H9 (cell line): ENCODE measurements at regions not wholly inside any gene's neighbourhood (a gene's known extent, or its start where the extent isn't known, plus 50 kb on each side); places are given as distances from the start of the nearest gene placed in this dataset.

Experiments used
- DNase-seq: peaks from one replicate; pipeline ENCODE4 v3.0.0-alpha.2; 2017
- H2AFZ ChIP-seq: one replicate; pipeline ENCODE4 v1.6.1; 2013; ENCODE audit warnings: mild to moderate bottlenecking, low read length, control low read depth, moderate library complexity
- H2AK5ac ChIP-seq: 2 replicates; pipeline ENCODE4 v1.6.1; 2013; ENCODE audit warnings: low read length, control low read depth, mixed read lengths; ENCODE audit not compliant: insufficient read length
- H2BK120ac ChIP-seq: one replicate; pipeline ENCODE4 v1.6.1; 2013; ENCODE audit warnings: low read depth, mild to moderate bottlenecking, low read length, control low read depth, inconsistent platforms; ENCODE audit not compliant: poor library complexity, severe bottlenecking
- H2BK12ac ChIP-seq: 2 replicates; pipeline ENCODE4 v1.6.1; 2013; ENCODE audit warnings: low read length, control low read depth, mixed read lengths, low read depth; ENCODE audit not compliant: insufficient read length
- H2BK15ac ChIP-seq: 2 replicates; pipeline ENCODE4 v1.6.1; 2013; ENCODE audit warnings: low read depth, low read length, control low read depth
- H2BK20ac ChIP-seq: one replicate; pipeline ENCODE4 v1.6.1; 2013; ENCODE audit warnings: low read depth, mild to moderate bottlenecking, low read length, control low read depth, inconsistent platforms; ENCODE audit not compliant: poor library complexity, severe bottlenecking
- H2BK5ac ChIP-seq: 2 replicates; pipeline ENCODE4 v1.6.1; 2013; ENCODE audit warnings: low read length, control low read depth, mixed read lengths; ENCODE audit not compliant: insufficient read length
- H3K14ac ChIP-seq: 2 replicates; pipeline ENCODE4 v1.6.1; 2013; ENCODE audit warnings: low read length, control low read depth; ENCODE audit not compliant: insufficient read depth
- H3K18ac ChIP-seq: 2 replicates; pipeline ENCODE4 v1.6.1; 2013; ENCODE audit warnings: low read depth, mild to moderate bottlenecking, mixed read lengths, low read length, control low read depth; ENCODE audit not compliant: insufficient read length
- H3K23ac ChIP-seq: 2 replicates; pipeline ENCODE4 v1.6.1; 2013; ENCODE audit warnings: low read length, control low read depth, mixed read lengths, low read depth; ENCODE audit not compliant: insufficient read length
- H3K23me2 ChIP-seq: 2 replicates; pipeline ENCODE4 v1.6.1; 2013; ENCODE audit warnings: low read depth, mild to moderate bottlenecking, mixed read lengths, low read length, control low read depth; ENCODE audit not compliant: insufficient read length, poor library complexity, severe bottlenecking
- H3K27ac ChIP-seq: 2 replicates; pipeline ENCODE4 v1.5.1; 2013; ENCODE audit warnings: low read length, control low read depth, mixed read lengths, low read depth; ENCODE audit not compliant: insufficient read length
- H3K27me3 ChIP-seq: 2 replicates; pipeline ENCODE4 v1.6.1; 2013; ENCODE audit warnings: low read length, control low read depth, inconsistent platforms; ENCODE audit not compliant: insufficient read depth
- H3K4ac ChIP-seq: 2 replicates; pipeline ENCODE4 v1.6.1; 2013; ENCODE audit warnings: low read depth, mild to moderate bottlenecking, control low read depth, inconsistent platforms, low read length, moderate library complexity
- H3K4me1 ChIP-seq: 2 replicates; pipeline ENCODE4 v1.6.1; 2013; ENCODE audit warnings: low read length, control low read depth, inconsistent platforms; ENCODE audit not compliant: insufficient read depth
- H3K4me2 ChIP-seq: 2 replicates; pipeline ENCODE4 v1.6.1; 2013; ENCODE audit warnings: low read length, control low read depth, mixed read lengths; ENCODE audit not compliant: insufficient read length, insufficient read depth
- H3K56ac ChIP-seq: 2 replicates; pipeline ENCODE4 v1.6.1; 2013; ENCODE audit warnings: low read depth, mild to moderate bottlenecking, mixed read lengths, low read length, control low read depth; ENCODE audit not compliant: insufficient read length
- H3K79me1 ChIP-seq: 2 replicates; pipeline ENCODE4 v1.6.1; 2013; ENCODE audit warnings: low read depth, mild to moderate bottlenecking, moderate library complexity, low read length, control low read depth, inconsistent platforms; ENCODE audit not compliant: insufficient read depth, poor library complexity, severe bottlenecking
- H3K79me2 ChIP-seq: 2 replicates; pipeline ENCODE4 v1.6.1; 2013; ENCODE audit warnings: low read length, control low read depth, inconsistent platforms; ENCODE audit not compliant: insufficient read depth
- H3K9ac ChIP-seq: 2 replicates; pipeline ENCODE4 v1.6.1; 2013; ENCODE audit warnings: low read length, control low read depth, mixed read lengths; ENCODE audit not compliant: insufficient read length; ENCODE audit errors: extremely low read depth
- H3K9me3 ChIP-seq: one replicate; pipeline ENCODE4 v1.6.1; 2013; ENCODE audit warnings: low read depth, low read length, inconsistent platforms; ENCODE audit not compliant: control insufficient read depth
- H3T11ph ChIP-seq: one replicate; pipeline ENCODE4 v1.6.1; 2013; ENCODE audit warnings: mild to moderate bottlenecking, low read length, control low read depth, inconsistent platforms
- H4K20me1 ChIP-seq: one replicate; pipeline ENCODE4 v1.6.1; 2013; ENCODE audit not compliant: control insufficient read depth, insufficient read length, insufficient read depth
- H4K5ac ChIP-seq: 2 replicates; pipeline ENCODE4 v1.6.1; 2013; ENCODE audit warnings: low read depth, mild to moderate bottlenecking, mixed read lengths, low read length, control low read depth; ENCODE audit not compliant: insufficient read length
- H4K8ac ChIP-seq: replicated peaks from 2 replicates; pipeline ENCODE4 v1.6.1; 2013; ENCODE audit warnings: low read length, control low read depth, mixed read lengths, low read depth; ENCODE audit not compliant: insufficient read length
- H4K91ac ChIP-seq: 2 replicates; pipeline ENCODE4 v1.6.1; 2013; ENCODE audit warnings: low read depth, mild to moderate bottlenecking, moderate library complexity, mixed read lengths, low read length, control low read depth; ENCODE audit not compliant: insufficient read length
- H3K27ac Mint-ChIP-seq, 3 experiments: 2 replicates in 2 of 3; 3 replicates in 1 of 3; pipeline ENCODE4 v1.8.0; 2020 to 2021; ENCODE audit warnings: mixed read lengths in 3 of 3, mild to moderate bottlenecking in 1 of 3, moderate library complexity in 1 of 3
- H3K27me3 Mint-ChIP-seq: 2 replicates; pipeline ENCODE4 v1.8.0; 2021; ENCODE audit warnings: low read depth, mild to moderate bottlenecking, moderate library complexity, mixed read lengths
- H3K36me3 Mint-ChIP-seq, 3 experiments: 2 replicates in 2 of 3; 3 replicates in 1 of 3; pipeline ENCODE4 v1.8.0; 2020 to 2021; ENCODE audit warnings: low read depth in 3 of 3, mixed read lengths in 3 of 3; ENCODE audit not compliant: insufficient read depth in 1 of 3
- H3K4me1 Mint-ChIP-seq, 2 experiments: 2 replicates each; pipeline ENCODE4 v1.8.0; 2020; ENCODE audit warnings: mixed read lengths in 2 of 2
- H3K4me3 Mint-ChIP-seq, 2 experiments: 2 replicates in 1 of 2; 3 replicates in 1 of 2; pipeline ENCODE4 v1.8.0; 2020 to 2021; ENCODE audit warnings: mild to moderate bottlenecking in 2 of 2, mixed read lengths in 2 of 2, moderate library complexity in 1 of 2
- H3K9me3 Mint-ChIP-seq, 2 experiments: 2 replicates in 1 of 2; 3 replicates in 1 of 2; pipeline ENCODE4 v1.8.0; 2020; ENCODE audit warnings: mild to moderate bottlenecking in 2 of 2, mixed read lengths in 2 of 2, moderate library complexity in 1 of 2
- WGBS: extraction: QIAGEN DNeasy Blood & Tissue Kit; methylation state at CpG from one replicate; pipeline ENCODE4 v1.1.7; 2013; ENCODE audit warnings: missing lambda C conversion rate, low lambda C conversion rate, mixed read lengths; ENCODE audit not compliant: insufficient read length; ENCODE audit errors: extremely low coverage; 5-methylcytosine and 5-hydroxymethylcytosine counted together
- TF ChIP-seq, protein P1 (sequence below): fragments of 200-600 bp; sonication (generic); conservative IDR thresholded peaks from 3 replicates; pipeline ENCODE4 v1.8.0; 2021; ENCODE audit warnings: antibody characterized with exemption, mild to moderate bottlenecking

DNA sequence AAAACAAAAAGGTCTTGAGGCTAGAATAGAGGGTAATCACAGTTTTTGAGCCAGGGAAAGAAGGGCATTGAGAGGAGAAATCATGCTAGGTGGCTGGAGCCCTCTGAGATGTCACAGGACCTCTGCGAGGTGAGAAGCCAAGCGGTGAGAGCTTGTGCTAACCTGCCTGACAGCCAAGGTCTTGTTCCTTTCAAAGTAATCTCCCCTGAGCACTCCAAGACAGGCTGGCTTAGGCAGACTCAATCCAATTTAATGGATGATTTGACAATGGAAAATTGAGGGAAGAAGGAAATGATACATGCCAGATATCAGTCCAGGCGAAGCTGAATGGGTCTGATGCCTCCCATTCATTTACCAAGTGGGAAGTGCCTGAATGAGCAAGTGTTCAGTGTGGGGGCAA lies 311.9 kb upstream of the PTBP2 start:
- TF ChIP-seq, protein P1, sequence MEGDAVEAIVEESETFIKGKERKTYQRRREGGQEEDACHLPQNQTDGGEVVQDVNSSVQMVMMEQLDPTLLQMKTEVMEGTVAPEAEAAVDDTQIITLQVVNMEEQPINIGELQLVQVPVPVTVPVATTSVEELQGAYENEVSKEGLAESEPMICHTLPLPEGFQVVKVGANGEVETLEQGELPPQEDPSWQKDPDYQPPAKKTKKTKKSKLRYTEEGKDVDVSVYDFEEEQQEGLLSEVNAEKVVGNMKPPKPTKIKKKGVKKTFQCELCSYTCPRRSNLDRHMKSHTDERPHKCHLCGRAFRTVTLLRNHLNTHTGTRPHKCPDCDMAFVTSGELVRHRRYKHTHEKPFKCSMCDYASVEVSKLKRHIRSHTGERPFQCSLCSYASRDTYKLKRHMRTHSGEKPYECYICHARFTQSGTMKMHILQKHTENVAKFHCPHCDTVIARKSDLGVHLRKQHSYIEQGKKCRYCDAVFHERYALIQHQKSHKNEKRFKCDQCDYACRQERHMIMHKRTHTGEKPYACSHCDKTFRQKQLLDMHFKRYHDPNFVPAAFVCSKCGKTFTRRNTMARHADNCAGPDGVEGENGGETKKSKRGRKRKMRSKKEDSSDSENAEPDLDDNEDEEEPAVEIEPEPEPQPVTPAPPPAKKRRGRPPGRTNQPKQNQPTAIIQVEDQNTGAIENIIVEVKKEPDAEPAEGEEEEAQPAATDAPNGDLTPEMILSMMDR, result no peak
- Histone ChIP-seq H2BK12ac (no peak overlapping the region), H2BK5ac (no peak overlapping the region), H3K27me3 (no peaks in the 10 kb centered on the region), H4K5ac (no peak overlapping the region), H2BK120ac (no peak overlapping the region), H2BK15ac (no peak overlapping the region), H3K27ac (no peak overlapping the region), H3K9me3 (no peaks in the 10 kb centered on the region), H2BK20ac (no peak overlapping the region), H4K91ac (no peak overlapping the region), H4K20me1 (no peaks in the 10 kb centered on the region), H3T11ph (no peak overlapping the region), H3K56ac (no peak overlapping the region), H3K14ac (no peak overlapping the region), H3K18ac (no peak overlapping the region), H3K4me1 (no peaks in the 10 kb centered on the region), H3K79me1 (no peaks in the 10 kb centered on the region), H4K8ac (no peak overlapping the region), H3K9ac (no peak overlapping the region), H3K23ac (no peak overlapping the region), H2AFZ (no peak overlapping the region), H3K4ac (no peak overlapping the region), H3K23me2 (no peaks in the 10 kb centered on the region), H3K79me2 (0 out of 2 replicates have a peak, but pooled peaks cover 1% of the 10 kb centered on the region), H3K4me2 (no peak overlapping the region), H2AK5ac (no peak overlapping the region)
- DNase-seq, result no peak
- Mint-ChIP-seq H3K27me3 (no peaks in the 10 kb centered on the region), H3K4me1 (peaks cover 3 to 7% of the 10 kb centered on the region in 2 experiments; a peak in 3 of 4 replicates), H3K36me3 (no peaks in the 10 kb centered on the region; a peak in 1 of 7 replicates), H3K4me3 (no peak overlapping the region), H3K27ac (no peak overlapping the region), H3K9me3 (no peaks in the 10 kb centered on the region)
- no CpG with 5 or more reads among the region's 3 CpGs for WGBS
